Neural cell (in vitro differentiated cells): ENCODE measurements at regions not wholly inside any gene's neighbourhood (a gene's known extent, or its start where the extent isn't known, plus 50 kb on each side); places are given as distances from the start of the nearest gene placed in this dataset.

Source experiments
- H2AFZ ChIP-seq: fragments of 200-600, 300-800 bp; sonication (generic), shearing (Covaris generic); 2 replicates; pipeline ENCODE4 v1.6.0; 2014; ENCODE audit warnings: low read depth, mild to moderate bottlenecking, antibody characterized with exemption, low read length, moderate library complexity
- H3F3A ChIP-seq: fragments of 200-600 bp; shearing (Covaris generic); 2 replicates; pipeline ENCODE4 v1.6.1; 2016; ENCODE audit warnings: mild to moderate bottlenecking, moderate library complexity, mixed read lengths, antibody characterized with exemption, low read length; ENCODE audit not compliant: insufficient read depth, poor library complexity, severe bottlenecking
- H3K27ac ChIP-seq: fragments of 200-600, 300-800 bp; sonication (generic), shearing (Covaris generic); 2 replicates; pipeline ENCODE4 v1.5.1; 2014; ENCODE audit warnings: mild to moderate bottlenecking, low read length, moderate library complexity
- H3K27me3 ChIP-seq: fragments of 300-800, 200-600 bp; sonication (generic), shearing (Covaris generic); 2 replicates; pipeline ENCODE4 v1.6.0; 2014; ENCODE audit warnings: mild to moderate bottlenecking, low read depth, low read length, moderate library complexity; ENCODE audit not compliant: insufficient read depth
- H3K36me3 ChIP-seq: fragments of 300-800, 200-600 bp; sonication (generic), shearing (Covaris generic); 2 replicates; pipeline ENCODE4 v1.5.1; 2014; ENCODE audit warnings: mild to moderate bottlenecking, antibody characterized with exemption, low read length, moderate library complexity; ENCODE audit not compliant: insufficient read depth
- H3K4me2 ChIP-seq: fragments of 300-800, 200-600 bp; sonication (generic), shearing (Covaris generic); 2 replicates; pipeline ENCODE4 v1.6.0; 2014; ENCODE audit warnings: mild to moderate bottlenecking, low read length
- H3K4me3 ChIP-seq: fragments of 300-800, 200-600 bp; sonication (generic), shearing (Covaris generic); 2 replicates; pipeline ENCODE4 v1.5.1; 2014; ENCODE audit warnings: mild to moderate bottlenecking, low read length, moderate library complexity
- H3K79me2 ChIP-seq: fragments of 200-600 bp; shearing (Covaris generic); replicated peaks from 2 replicates; pipeline ENCODE4 v1.6.0; 2014; ENCODE audit warnings: mild to moderate bottlenecking, low read length, moderate library complexity; ENCODE audit not compliant: insufficient read depth
- H3K9ac ChIP-seq: fragments of 300-800, 200-600 bp; sonication (generic), shearing (Covaris generic); 2 replicates; pipeline ENCODE4 v1.6.1; 2016; ENCODE audit warnings: mild to moderate bottlenecking, low read length, mixed read lengths
- H3K9me2 ChIP-seq: fragments of 200-600 bp; shearing (Covaris generic); 2 replicates; pipeline ENCODE4 v1.6.1; 2016; ENCODE audit warnings: mild to moderate bottlenecking, low read length, mixed read lengths; ENCODE audit not compliant: insufficient read depth
- H3K9me3 ChIP-seq: fragments of 200-600, 300-800 bp; sonication (generic), shearing (Covaris generic); 2 replicates; pipeline ENCODE4 v1.6.1; 2016; ENCODE audit warnings: mild to moderate bottlenecking, mixed run types, low read length, moderate library complexity, mixed read lengths
- H4K20me1 ChIP-seq: fragments of 200-600 bp; shearing (Covaris generic); 2 replicates; pipeline ENCODE4 v1.6.1; 2016; ENCODE audit warnings: mild to moderate bottlenecking, mixed run types; ENCODE audit not compliant: insufficient read depth
- EP300 ChIP-seq: fragments of 450-650 bp; conservative IDR thresholded peaks from 2 replicates; pipeline ENCODE4 v1.6.1; 2014; ENCODE audit warnings: antibody characterized with exemption, mild to moderate bottlenecking, moderate library complexity; ENCODE audit not compliant: poor library complexity, severe bottlenecking
- EZH2 ChIP-seq: fragments of 200-600, 300-800 bp; shearing (Covaris generic), sonication (generic); IDR thresholded peaks from 2 replicates; pipeline ENCODE4 v1.6.1; 2014; ENCODE audit warnings: antibody characterized with exemption, low read length, borderline replicate concordance, mild to moderate bottlenecking; ENCODE audit not compliant: insufficient read depth, poor library complexity, severe bottlenecking
- MXI1 ChIP-seq: fragments of 450-650 bp; conservative IDR thresholded peaks from 2 replicates; pipeline ENCODE4 v1.6.1; 2014; ENCODE audit warnings: antibody characterized with exemption, mild to moderate bottlenecking; ENCODE audit not compliant: poor library complexity, severe bottlenecking
- POLR2AphosphoS5 ChIP-seq: IDR thresholded peaks from 2 replicates; pipeline ENCODE4 v1.6.1; 2012
- RAD21 ChIP-seq: fragments of 450-650 bp; conservative IDR thresholded peaks from 2 replicates; pipeline ENCODE4 v1.6.1; 2014; ENCODE audit warnings: antibody characterized with exemption, mild to moderate bottlenecking, moderate library complexity
- SMC3 ChIP-seq: fragments of 450-650 bp; conservative IDR thresholded peaks from 2 replicates; pipeline ENCODE4 v1.6.1; 2014; ENCODE audit warnings: antibody characterized with exemption, mild to moderate bottlenecking, moderate library complexity; ENCODE audit not compliant: poor library complexity
- TAF1 ChIP-seq: IDR thresholded peaks from 2 replicates; pipeline ENCODE4 v1.6.1; 2012; ENCODE audit warnings: low read depth
- TF ChIP-seq, protein P1 (sequence below): fragments of 450-650 bp; IDR thresholded peaks from 2 replicates; pipeline ENCODE4 v1.5.1; 2014; ENCODE audit warnings: antibody characterized with exemption, mild to moderate bottlenecking, moderate library complexity; ENCODE audit not compliant: poor library complexity, severe bottlenecking
- TF ChIP-seq, protein P2 (sequence below): IDR thresholded peaks from 2 replicates; pipeline ENCODE4 v1.6.1; 2012; ENCODE audit warnings: borderline replicate concordance

DNA sequence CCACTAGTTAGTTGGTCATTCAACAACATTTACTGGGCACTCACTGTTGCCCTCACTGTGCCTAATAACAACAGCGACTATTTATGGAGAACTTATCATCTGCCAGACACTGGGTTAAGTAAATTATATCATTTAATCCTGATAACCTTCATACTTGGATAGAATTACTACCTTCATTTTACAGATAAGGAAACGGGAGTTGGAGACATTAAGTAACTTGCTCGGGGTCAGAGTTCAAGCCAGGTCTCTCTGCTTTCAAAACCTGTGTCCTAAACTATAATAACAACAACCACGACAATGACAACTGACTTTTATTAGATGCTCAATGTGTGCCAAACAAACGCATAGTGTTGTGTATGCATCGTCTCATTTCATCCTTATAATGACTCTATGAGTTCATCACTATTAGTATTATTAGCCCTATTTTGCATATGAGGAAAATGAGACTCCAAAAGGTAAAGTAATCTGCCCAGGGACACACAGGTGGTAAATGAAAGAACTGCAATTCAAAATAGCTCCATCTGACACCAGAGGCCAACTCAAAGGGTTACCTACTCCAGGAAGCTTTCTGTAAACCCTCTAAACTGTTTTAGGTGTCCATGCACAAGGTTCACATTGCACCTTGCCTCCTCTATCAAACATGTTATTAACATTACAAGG is 98.4 kb upstream of the ACSL4 start:
- no peaks in the 10 kb centered on the region for H4K20me1 ChIP-seq
- no peaks in the 10 kb centered on the region for H3F3A ChIP-seq
- no peak overlapping the region for H2AFZ ChIP-seq
- no peak overlapping the region for H3K27ac ChIP-seq
- no peak overlapping the region for H3K9ac ChIP-seq
- H3K36me3 ChIP-seq: no peaks in the 10 kb centered on the region
- no peak overlapping the region for H3K4me2 ChIP-seq
- no peaks in the 10 kb centered on the region for H3K9me2 ChIP-seq
- no peaks in the 10 kb centered on the region for H3K9me3 ChIP-seq
- TF ChIP-seq EP300: no peak
- no peak for TF ChIP-seq POLR2AphosphoS5
- no peak for TF ChIP-seq RAD21
- no peak for TF ChIP-seq MXI1
- no peak for TF ChIP-seq SMC3
- TF ChIP-seq, protein P1, sequence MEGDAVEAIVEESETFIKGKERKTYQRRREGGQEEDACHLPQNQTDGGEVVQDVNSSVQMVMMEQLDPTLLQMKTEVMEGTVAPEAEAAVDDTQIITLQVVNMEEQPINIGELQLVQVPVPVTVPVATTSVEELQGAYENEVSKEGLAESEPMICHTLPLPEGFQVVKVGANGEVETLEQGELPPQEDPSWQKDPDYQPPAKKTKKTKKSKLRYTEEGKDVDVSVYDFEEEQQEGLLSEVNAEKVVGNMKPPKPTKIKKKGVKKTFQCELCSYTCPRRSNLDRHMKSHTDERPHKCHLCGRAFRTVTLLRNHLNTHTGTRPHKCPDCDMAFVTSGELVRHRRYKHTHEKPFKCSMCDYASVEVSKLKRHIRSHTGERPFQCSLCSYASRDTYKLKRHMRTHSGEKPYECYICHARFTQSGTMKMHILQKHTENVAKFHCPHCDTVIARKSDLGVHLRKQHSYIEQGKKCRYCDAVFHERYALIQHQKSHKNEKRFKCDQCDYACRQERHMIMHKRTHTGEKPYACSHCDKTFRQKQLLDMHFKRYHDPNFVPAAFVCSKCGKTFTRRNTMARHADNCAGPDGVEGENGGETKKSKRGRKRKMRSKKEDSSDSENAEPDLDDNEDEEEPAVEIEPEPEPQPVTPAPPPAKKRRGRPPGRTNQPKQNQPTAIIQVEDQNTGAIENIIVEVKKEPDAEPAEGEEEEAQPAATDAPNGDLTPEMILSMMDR: no peak
- no peak for TF ChIP-seq EZH2
- no peak for TF ChIP-seq TAF1
- TF ChIP-seq, protein P2, sequence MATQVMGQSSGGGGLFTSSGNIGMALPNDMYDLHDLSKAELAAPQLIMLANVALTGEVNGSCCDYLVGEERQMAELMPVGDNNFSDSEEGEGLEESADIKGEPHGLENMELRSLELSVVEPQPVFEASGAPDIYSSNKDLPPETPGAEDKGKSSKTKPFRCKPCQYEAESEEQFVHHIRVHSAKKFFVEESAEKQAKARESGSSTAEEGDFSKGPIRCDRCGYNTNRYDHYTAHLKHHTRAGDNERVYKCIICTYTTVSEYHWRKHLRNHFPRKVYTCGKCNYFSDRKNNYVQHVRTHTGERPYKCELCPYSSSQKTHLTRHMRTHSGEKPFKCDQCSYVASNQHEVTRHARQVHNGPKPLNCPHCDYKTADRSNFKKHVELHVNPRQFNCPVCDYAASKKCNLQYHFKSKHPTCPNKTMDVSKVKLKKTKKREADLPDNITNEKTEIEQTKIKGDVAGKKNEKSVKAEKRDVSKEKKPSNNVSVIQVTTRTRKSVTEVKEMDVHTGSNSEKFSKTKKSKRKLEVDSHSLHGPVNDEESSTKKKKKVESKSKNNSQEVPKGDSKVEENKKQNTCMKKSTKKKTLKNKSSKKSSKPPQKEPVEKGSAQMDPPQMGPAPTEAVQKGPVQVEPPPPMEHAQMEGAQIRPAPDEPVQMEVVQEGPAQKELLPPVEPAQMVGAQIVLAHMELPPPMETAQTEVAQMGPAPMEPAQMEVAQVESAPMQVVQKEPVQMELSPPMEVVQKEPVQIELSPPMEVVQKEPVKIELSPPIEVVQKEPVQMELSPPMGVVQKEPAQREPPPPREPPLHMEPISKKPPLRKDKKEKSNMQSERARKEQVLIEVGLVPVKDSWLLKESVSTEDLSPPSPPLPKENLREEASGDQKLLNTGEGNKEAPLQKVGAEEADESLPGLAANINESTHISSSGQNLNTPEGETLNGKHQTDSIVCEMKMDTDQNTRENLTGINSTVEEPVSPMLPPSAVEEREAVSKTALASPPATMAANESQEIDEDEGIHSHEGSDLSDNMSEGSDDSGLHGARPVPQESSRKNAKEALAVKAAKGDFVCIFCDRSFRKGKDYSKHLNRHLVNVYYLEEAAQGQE: no peak
- no peaks in the 10 kb centered on the region for H3K27me3 ChIP-seq
- no peaks in the 10 kb centered on the region for H3K79me2 ChIP-seq
- no peak overlapping the region for H3K4me3 ChIP-seq

DNA sequence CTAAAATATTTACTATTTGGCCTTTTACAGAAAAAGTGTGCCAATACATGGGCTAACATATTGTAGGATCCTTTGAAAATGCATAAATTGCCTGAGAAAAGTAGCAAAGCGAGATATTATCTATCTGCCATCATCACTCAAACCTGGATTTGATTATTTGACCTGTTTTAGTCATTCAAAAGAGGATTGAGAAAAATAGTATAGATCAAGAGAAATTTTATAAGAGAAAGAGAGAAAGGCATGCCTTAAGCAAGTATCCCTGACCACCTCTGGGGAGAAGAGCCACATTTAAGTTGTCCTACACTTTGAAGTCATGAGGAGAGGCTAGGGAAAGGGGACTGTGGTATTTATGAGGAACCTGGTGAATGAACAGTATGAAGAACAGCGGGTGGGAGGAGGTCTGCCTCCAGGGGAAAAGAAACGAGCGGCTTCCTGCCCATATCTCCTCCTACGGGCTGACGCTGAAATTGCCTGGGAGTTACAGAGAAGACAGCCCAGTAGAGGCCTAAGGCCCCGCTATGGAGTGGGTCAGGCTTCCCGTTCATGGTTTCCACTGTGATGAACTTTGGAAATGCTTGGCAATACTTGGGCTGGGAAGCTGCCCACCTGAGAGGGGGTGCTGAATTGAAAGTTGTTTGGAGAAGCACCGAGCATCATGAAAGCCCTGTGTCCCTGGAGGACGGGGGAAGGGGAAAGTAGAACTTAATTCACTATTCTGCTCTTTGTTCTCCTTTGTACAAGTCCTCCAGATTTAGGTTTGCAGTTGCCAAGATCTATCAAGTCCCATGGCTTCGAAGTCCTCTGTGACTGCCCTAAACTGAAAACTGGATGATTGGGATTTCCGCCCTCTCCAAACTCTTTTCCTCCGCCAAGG is 106.9 kb upstream of the ACSL4 start:
- H3K27me3 ChIP-seq: no peaks in the 10 kb centered on the region
- no peaks in the 10 kb centered on the region for H3K36me3 ChIP-seq
- H3K9ac ChIP-seq: no peak overlapping the region
- no peak overlapping the region for H3K4me2 ChIP-seq
- no peak overlapping the region for H2AFZ ChIP-seq
- no peaks in the 10 kb centered on the region for H3K9me2 ChIP-seq
- no peaks in the 10 kb centered on the region for H3F3A ChIP-seq
- no peak overlapping the region for H3K4me3 ChIP-seq
- no peaks in the 10 kb centered on the region for H3K79me2 ChIP-seq
- H4K20me1 ChIP-seq: no peaks in the 10 kb centered on the region
- H3K9me3 ChIP-seq: no peaks in the 10 kb centered on the region
- TF ChIP-seq SMC3 (no peak), RAD21 (no peak), POLR2AphosphoS5 (no peak), TAF1 (no peak), MXI1 (no peak), EP300 (no peak), EZH2 (no peak)
- TF ChIP-seq, protein P2: no peak
- TF ChIP-seq, protein P1: no peak
- H3K27ac ChIP-seq: no peak overlapping the region
